EH (cell line): ENCODE measurements at regions not wholly inside any gene's neighbourhood (a gene's known extent, or its start where the extent isn't known, plus 50 kb on each side); places are given as distances from the start of the nearest gene placed in this dataset.

ENCODE experiments used
- DNase-seq: peaks from one replicate; pipeline ENCODE4 v3.0.0-alpha.2; 2015; ENCODE audit warnings: low read depth

- peak; percentile 52 for DNase-seq
These were observed 292.1 kb downstream of the CDC5L start for GRCh38 chr6:44679438-44680201.

GRCh38 chr6:44680202-44680720, 292.8 kb downstream of the CDC5L start:
- DNase-seq = no peak

- peak; percentile 24 for DNase-seq
These were observed 294.3 kb downstream of the CDC5L start for GRCh38 chr6:44681761-44682160.

- DNase-seq = no peak
These were observed 294.8 kb downstream of the CDC5L start for GRCh38 chr6:44682280-44682679.

GRCh38 chr6:44682987-44683779, 295.7 kb downstream of the CDC5L start:
- no peak for DNase-seq

- no peak for DNase-seq
These were observed 297.7 kb downstream of the CDC5L start for GRCh38 chr6:44685213-44685612.

GRCh38 chr6:44696099-44696498, 308.6 kb downstream of the CDC5L start:
- DNase-seq = peak; percentile 79

GRCh38 chr6:44696686-44697085, 309.2 kb downstream of the CDC5L start:
- DNase-seq = peak; percentile 13

- DNase-seq = peak; percentile 50
These were observed 309.8 kb downstream of the CDC5L start for GRCh38 chr6:44697327-44697726.

GRCh38 chr6:44698602-44699001, 311.1 kb downstream of the CDC5L start:
- DNase-seq = no peak

- peak; percentile 56 for DNase-seq
These were observed 311.6 kb downstream of the CDC5L start for GRCh38 chr6:44699082-44699481.

- DNase-seq = no peak
These were observed 312.3 kb downstream of the CDC5L start for GRCh38 chr6:44699851-44700250.

- no peak for DNase-seq
These were observed 312.9 kb downstream of the CDC5L start for GRCh38 chr6:44700422-44700821.

GRCh38 chr6:44701038-44701636, 313.6 kb downstream of the CDC5L start:
- DNase-seq = no peak

- DNase-seq = peak; percentile 45
These were observed 314.2 kb downstream of the CDC5L start for GRCh38 chr6:44701637-44702101.

GRCh38 chr6:44702292-44702691, 314.8 kb downstream of the CDC5L start:
- no peak for DNase-seq

- no peak for DNase-seq
These were observed 317.0 kb downstream of the CDC5L start for GRCh38 chr6:44704240-44705150.

GRCh38 chr6:44705596-44705995, 318.1 kb downstream of the CDC5L start:
- no peak for DNase-seq

- DNase-seq = no peak
These were observed 318.5 kb downstream of the CDC5L start for GRCh38 chr6:44706011-44706410.

- DNase-seq = no peak
These were observed 320.7 kb downstream of the CDC5L start for GRCh38 chr6:44708208-44708607.

GRCh38 chr6:44712353-44713111, 325.0 kb downstream of the CDC5L start:
- DNase-seq = no peak
